ENCODE measurements at regions not wholly inside any gene's neighbourhood (a gene's known extent, or its start where the extent isn't known, plus 50 kb on each side); places are given as distances from the start of the nearest gene placed in this dataset.
A peak's percentile ranks its signal among the peaks of the same experiment; 100 is the strongest.

DNA sequence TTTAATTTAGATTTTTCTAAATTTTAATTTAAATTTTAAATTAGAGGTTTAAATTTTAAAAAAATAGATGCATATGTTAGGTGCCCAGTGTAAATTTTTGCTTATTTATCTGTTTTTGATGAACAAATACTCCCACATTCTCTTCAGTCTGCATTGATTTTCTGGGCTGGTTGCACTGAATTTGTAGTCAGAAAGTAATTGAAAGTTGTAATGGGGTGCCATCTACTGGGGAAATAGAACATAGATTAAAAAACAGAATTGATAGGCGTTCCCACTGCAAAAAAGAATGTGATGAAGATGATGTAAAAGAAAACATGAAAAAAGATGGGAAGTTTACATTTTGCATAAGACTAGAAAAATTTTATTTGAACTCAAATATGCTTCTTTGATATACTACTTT, 51.7 kb upstream of the CCDC85A start:
- TF ChIP-seq POLR2A (IDR thresholded peaks at IDR 0.05) = no peak
- TF ChIP-seq, protein P1, sequence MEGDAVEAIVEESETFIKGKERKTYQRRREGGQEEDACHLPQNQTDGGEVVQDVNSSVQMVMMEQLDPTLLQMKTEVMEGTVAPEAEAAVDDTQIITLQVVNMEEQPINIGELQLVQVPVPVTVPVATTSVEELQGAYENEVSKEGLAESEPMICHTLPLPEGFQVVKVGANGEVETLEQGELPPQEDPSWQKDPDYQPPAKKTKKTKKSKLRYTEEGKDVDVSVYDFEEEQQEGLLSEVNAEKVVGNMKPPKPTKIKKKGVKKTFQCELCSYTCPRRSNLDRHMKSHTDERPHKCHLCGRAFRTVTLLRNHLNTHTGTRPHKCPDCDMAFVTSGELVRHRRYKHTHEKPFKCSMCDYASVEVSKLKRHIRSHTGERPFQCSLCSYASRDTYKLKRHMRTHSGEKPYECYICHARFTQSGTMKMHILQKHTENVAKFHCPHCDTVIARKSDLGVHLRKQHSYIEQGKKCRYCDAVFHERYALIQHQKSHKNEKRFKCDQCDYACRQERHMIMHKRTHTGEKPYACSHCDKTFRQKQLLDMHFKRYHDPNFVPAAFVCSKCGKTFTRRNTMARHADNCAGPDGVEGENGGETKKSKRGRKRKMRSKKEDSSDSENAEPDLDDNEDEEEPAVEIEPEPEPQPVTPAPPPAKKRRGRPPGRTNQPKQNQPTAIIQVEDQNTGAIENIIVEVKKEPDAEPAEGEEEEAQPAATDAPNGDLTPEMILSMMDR (IDR thresholded peaks at IDR 0.05) = peak; percentile 40 to 83 (median 73)
